ENCODE measurements at regions not wholly inside any gene's neighbourhood (a gene's known extent, or its start where the extent isn't known, plus 50 kb on each side); places are given as distances from the start of the nearest gene placed in this dataset.

DNA sequence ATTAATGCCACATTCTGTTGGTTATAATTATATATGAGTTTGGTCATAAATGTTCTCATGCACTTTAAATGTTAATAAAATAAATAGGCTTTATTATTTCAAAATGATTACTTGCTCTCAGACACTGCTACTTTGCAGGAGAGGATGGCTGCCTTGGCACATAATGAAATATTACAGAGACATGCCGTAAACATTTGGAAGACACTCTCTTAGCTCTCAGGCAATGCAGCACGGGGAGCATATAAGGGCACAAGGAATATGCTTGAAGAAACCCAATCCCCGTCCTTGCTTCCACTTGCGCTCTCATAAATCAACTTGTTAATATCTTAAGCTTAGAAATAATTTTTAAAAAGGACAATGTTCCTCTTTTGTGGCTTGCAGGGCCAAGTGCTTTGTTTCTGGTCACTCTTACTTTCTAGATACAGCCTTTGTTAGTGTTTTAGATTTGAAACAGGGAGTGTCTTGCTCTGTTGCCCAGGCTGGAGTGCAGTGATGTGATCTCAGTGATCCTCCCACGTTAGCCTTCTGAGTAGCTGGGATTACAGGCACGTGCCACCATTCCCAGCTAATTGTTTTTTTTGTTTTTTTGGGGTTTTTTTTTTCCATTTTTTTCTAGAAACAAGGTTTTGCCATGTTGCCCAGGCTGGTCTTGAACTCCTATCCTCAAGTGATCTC, 445.0 kb downstream of the SPRY1 start:
- Histone ChIP-seq H3K27me3 (ENCODE audit: control insufficient read depth in 1 of 2, insufficient read depth in 2 of 2, low read length in 2 of 2) (no peaks in the 10 kb centered on the region), H3K36me3 (ENCODE audit: insufficient read depth, low read length) (no peaks in the 10 kb centered on the region), H3K9me3 (ENCODE audit: low read length) (no peaks in the 10 kb centered on the region), H3K4me1 (ENCODE audit: insufficient read depth, low read length) (peaks cover 12% of the 10 kb centered on the region), H3K9ac (ENCODE audit: low read length) (no peak overlapping the region), H3K4me3 (ENCODE audit: low read depth in 1 of 2, low read length in 2 of 2) (no peak overlapping the region), H3K27ac (ENCODE audit: low read depth, low read length) (no peak overlapping the region)

DNA sequence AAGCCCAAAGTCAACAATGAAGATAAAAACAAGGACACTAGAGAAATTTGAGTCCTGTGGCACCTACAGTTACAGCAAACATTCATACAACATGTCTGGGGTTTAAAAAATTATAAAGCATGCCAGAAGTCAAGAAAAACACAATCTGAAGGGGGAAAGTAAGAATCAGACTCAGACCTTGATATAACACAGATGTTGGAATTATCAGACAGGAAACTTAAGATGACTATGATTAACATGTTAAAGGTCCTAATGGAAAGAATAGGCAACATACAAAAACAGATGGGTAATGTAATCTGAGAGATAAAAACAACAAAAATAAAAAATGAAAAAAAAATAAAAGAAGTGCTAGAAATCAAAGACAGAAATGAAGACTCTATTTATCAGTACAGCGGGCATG, 446.5 kb downstream of the SPRY1 start:
- peaks cover 12% of the 10 kb centered on the region for H3K4me1 ChIP-seq (ENCODE audit: insufficient read depth, low read length)
- H3K27ac ChIP-seq (ENCODE audit: low read depth, low read length), result no peak overlapping the region
- no peak overlapping the region for H3K4me3 ChIP-seq (ENCODE audit: low read depth in 1 of 2, low read length in 2 of 2)
- H3K36me3 ChIP-seq (ENCODE audit: insufficient read depth, low read length), result no peaks in the 10 kb centered on the region
- no peak overlapping the region for H3K9ac ChIP-seq (ENCODE audit: low read length)
- H3K9me3 ChIP-seq (ENCODE audit: low read length), result no peaks in the 10 kb centered on the region
- H3K27me3 ChIP-seq (ENCODE audit: control insufficient read depth in 1 of 2, insufficient read depth in 2 of 2, low read length in 2 of 2), result no peaks in the 10 kb centered on the region

DNA sequence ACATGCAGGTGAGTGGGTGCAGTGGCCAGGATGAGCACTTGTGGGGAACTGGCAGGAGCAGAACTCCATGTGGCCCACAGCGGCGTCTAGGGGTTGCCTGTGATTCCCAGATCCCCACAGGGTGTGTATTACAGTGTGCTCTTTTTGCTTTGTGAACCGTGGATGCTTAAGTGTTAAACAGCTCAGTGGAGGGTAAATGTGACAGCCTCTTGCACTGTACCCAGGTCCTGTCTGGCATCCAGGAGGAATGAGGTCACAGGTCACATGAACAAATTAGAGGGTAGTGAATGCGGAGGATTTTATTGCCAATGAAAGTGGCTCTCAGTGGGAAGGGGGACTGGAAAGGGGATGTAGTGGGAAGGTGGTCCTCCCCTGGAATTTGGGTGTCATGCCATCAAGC, 447.8 kb downstream of the SPRY1 start:
- Histone ChIP-seq H3K36me3 (ENCODE audit: insufficient read depth, low read length) (no peaks in the 10 kb centered on the region), H3K27ac (ENCODE audit: low read depth, low read length) (no peak overlapping the region), H3K4me1 (ENCODE audit: insufficient read depth, low read length) (peaks cover 12% of the 10 kb centered on the region), H3K4me3 (ENCODE audit: low read depth in 1 of 2, low read length in 2 of 2) (no peak overlapping the region), H3K9ac (ENCODE audit: low read length) (no peak overlapping the region), H3K27me3 (ENCODE audit: control insufficient read depth in 1 of 2, insufficient read depth in 2 of 2, low read length in 2 of 2) (no peaks in the 10 kb centered on the region), H3K9me3 (ENCODE audit: low read length) (no peaks in the 10 kb centered on the region)

DNA sequence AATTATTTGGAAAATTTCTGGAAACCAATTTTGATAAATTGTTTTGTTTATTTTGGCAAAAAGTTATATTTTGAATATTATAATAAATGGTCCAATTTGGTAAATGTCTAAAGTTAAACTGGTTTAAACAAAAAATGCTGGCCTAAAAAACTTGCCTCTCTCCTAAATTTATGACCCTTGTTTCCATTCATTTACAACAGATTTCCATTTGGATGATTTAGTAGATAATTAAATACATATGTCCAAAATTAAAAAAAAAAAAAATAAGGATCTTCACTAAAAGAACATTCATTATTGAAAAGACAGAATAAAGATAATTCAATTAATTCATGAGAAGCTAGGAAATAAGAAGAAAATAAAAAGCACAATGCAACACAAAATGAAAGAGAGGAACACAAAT, 449.5 kb downstream of the SPRY1 start:
- Histone ChIP-seq H3K36me3 (ENCODE audit: insufficient read depth, low read length) (no peaks in the 10 kb centered on the region), H3K4me1 (ENCODE audit: insufficient read depth, low read length) (peaks cover 6% of the 10 kb centered on the region), H3K4me3 (ENCODE audit: low read depth in 1 of 2, low read length in 2 of 2) (no peak overlapping the region), H3K9ac (ENCODE audit: low read length) (no peak overlapping the region), H3K27ac (ENCODE audit: low read depth, low read length) (no peak overlapping the region), H3K27me3 (ENCODE audit: control insufficient read depth in 1 of 2, insufficient read depth in 2 of 2, low read length in 2 of 2) (no peaks in the 10 kb centered on the region), H3K9me3 (ENCODE audit: low read length) (no peaks in the 10 kb centered on the region)

DNA sequence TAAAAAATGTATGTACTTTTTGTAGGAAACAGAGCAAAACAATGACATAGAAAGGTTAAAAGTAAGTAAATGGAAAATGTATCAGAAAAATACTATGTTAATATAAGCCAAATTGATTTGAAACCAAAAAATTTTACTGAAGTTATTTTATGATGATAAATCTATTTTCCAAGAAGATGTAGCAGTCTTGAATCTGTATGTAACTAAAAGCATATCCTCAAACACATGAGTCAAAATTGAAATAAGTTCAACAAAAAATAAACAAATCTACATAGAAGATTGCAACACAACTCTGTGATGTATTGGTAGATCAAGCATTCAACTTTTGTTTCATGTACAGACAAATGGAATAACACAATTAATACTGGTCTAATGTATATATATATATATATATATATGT, 450.0 kb downstream of the SPRY1 start:
- peaks cover 2% of the 10 kb centered on the region for H3K4me1 ChIP-seq (ENCODE audit: insufficient read depth, low read length)
- H3K27ac ChIP-seq (ENCODE audit: low read depth, low read length), result no peak overlapping the region
- no peaks in the 10 kb centered on the region for H3K36me3 ChIP-seq (ENCODE audit: insufficient read depth, low read length)
- no peaks in the 10 kb centered on the region for H3K27me3 ChIP-seq (ENCODE audit: control insufficient read depth in 1 of 2, insufficient read depth in 2 of 2, low read length in 2 of 2)
- H3K9me3 ChIP-seq (ENCODE audit: low read length), result no peaks in the 10 kb centered on the region
- H3K4me3 ChIP-seq (ENCODE audit: low read depth in 1 of 2, low read length in 2 of 2), result no peak overlapping the region
- H3K9ac ChIP-seq (ENCODE audit: low read length), result no peak overlapping the region

DNA sequence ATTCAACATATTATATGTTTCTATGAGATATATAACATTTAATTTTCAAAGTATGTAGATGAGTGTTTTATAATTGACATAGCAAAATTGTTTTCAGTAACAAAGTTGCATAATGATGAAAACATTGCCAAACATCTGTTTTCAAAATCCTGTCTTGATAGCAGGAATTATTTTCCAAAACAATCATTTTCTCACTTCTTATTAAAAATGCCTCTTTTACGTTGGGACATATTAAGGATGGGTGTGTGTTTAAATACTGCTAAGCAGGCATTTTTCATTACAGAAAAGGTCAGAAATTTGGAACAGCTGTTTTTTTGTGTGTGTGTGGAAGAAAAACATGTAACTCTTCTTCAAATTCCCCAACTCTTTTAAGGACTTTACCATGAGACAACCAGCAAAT, 452.0 kb downstream of the SPRY1 start:
- H3K27ac ChIP-seq (ENCODE audit: low read depth, low read length), result no peak overlapping the region

DNA sequence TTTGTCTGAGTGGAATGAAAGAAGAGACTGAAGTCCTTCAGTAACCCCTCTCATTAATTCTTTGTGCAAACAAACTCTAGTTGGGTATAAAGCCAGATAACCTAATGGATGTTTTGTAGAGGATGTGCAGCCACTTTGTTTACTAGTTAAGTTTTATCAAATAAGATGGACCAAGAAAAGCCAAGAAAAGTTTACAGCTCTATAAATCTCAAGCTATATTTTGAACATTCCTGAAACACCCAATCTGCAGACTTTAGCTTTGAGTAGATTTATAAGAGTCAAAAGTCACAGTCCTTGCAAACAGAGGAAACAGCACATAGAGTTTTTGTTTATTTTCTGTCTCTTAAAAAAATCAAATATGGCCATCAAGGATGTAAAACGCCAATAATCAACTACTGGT, 452.9 kb downstream of the SPRY1 start:
- H3K4me3 ChIP-seq (ENCODE audit: low read depth in 1 of 2, low read length in 2 of 2), result no peak overlapping the region
- H3K9ac ChIP-seq (ENCODE audit: low read length), result no peak overlapping the region
- no peak overlapping the region for H3K27ac ChIP-seq (ENCODE audit: low read depth, low read length)
- no peaks in the 10 kb centered on the region for H3K4me1 ChIP-seq (ENCODE audit: insufficient read depth, low read length)
- no peaks in the 10 kb centered on the region for H3K9me3 ChIP-seq (ENCODE audit: low read length)
- H3K27me3 ChIP-seq (ENCODE audit: control insufficient read depth in 1 of 2, insufficient read depth in 2 of 2, low read length in 2 of 2), result no peaks in the 10 kb centered on the region
- no peaks in the 10 kb centered on the region for H3K36me3 ChIP-seq (ENCODE audit: insufficient read depth, low read length)

More for the DNA sequence above, 452.0 kb downstream of the SPRY1 start:
- no peaks in the 10 kb centered on the region for H3K27me3 ChIP-seq (ENCODE audit: control insufficient read depth in 1 of 2, insufficient read depth in 2 of 2, low read length in 2 of 2)
- H3K4me1 ChIP-seq (ENCODE audit: insufficient read depth, low read length), result no peaks in the 10 kb centered on the region
- H3K9me3 ChIP-seq (ENCODE audit: low read length), result no peaks in the 10 kb centered on the region
- no peak overlapping the region for H3K9ac ChIP-seq (ENCODE audit: low read length)
- H3K4me3 ChIP-seq (ENCODE audit: low read depth in 1 of 2, low read length in 2 of 2), result no peak overlapping the region
- no peaks in the 10 kb centered on the region for H3K36me3 ChIP-seq (ENCODE audit: insufficient read depth, low read length)

DNA sequence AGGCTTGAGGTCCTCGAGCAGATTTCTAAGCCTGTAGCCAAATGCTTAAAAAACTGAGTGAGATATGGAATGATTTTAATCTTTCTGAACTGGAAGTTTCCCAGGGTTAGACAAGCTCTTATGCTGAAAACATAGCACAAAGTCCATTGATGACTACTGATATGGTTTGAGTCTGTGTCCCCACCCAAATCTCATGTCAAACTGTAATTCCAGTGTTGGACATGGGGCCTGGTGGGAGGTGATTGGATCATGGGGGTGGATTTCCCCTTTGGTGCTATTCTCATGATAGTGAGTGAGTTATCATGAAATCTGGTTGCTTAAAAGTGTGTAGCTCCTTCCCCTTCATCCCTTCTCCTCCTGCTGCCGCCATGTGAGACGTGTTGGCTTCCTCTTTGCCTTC, 454.9 kb downstream of the SPRY1 start:
- Histone ChIP-seq H3K27ac (ENCODE audit: low read depth, low read length) (no peak overlapping the region), H3K27me3 (ENCODE audit: control insufficient read depth in 1 of 2, insufficient read depth in 2 of 2, low read length in 2 of 2) (no peaks in the 10 kb centered on the region), H3K4me3 (ENCODE audit: low read depth in 1 of 2, low read length in 2 of 2) (no peak overlapping the region), H3K4me1 (ENCODE audit: insufficient read depth, low read length) (no peaks in the 10 kb centered on the region), H3K9ac (ENCODE audit: low read length) (no peak overlapping the region), H3K9me3 (ENCODE audit: low read length) (no peaks in the 10 kb centered on the region), H3K36me3 (ENCODE audit: insufficient read depth, low read length) (no peaks in the 10 kb centered on the region)

DNA sequence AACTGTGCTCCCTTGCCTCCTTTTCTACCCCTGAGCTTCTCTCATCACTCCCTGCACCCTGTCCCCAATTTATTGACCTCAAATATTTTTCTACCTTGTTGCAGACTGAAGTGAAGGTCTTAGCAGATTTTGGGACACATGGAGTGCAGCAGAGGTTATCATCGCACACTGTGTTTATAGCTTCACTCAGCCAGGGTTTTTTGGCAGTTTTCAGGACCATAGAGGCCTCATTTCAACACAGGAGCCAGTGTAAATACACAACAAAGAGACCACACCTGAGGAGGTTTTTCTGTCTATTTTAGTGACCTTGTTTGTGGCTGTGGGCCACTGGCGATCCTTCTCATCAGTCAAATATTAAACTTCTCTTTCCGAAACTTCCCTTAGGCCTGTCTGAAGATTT, 457.1 kb downstream of the SPRY1 start:
- H3K36me3 ChIP-seq (ENCODE audit: insufficient read depth, low read length), result no peaks in the 10 kb centered on the region
- no peaks in the 10 kb centered on the region for H3K27me3 ChIP-seq (ENCODE audit: control insufficient read depth in 1 of 2, insufficient read depth in 2 of 2, low read length in 2 of 2)
- no peaks in the 10 kb centered on the region for H3K9me3 ChIP-seq (ENCODE audit: low read length)
- H3K27ac ChIP-seq (ENCODE audit: low read depth, low read length), result no peak overlapping the region
- peaks cover 6% of the 10 kb centered on the region for H3K4me1 ChIP-seq (ENCODE audit: insufficient read depth, low read length)
- no peak overlapping the region for H3K9ac ChIP-seq (ENCODE audit: low read length)
- no peak overlapping the region for H3K4me3 ChIP-seq (ENCODE audit: low read depth in 1 of 2, low read length in 2 of 2)

DNA sequence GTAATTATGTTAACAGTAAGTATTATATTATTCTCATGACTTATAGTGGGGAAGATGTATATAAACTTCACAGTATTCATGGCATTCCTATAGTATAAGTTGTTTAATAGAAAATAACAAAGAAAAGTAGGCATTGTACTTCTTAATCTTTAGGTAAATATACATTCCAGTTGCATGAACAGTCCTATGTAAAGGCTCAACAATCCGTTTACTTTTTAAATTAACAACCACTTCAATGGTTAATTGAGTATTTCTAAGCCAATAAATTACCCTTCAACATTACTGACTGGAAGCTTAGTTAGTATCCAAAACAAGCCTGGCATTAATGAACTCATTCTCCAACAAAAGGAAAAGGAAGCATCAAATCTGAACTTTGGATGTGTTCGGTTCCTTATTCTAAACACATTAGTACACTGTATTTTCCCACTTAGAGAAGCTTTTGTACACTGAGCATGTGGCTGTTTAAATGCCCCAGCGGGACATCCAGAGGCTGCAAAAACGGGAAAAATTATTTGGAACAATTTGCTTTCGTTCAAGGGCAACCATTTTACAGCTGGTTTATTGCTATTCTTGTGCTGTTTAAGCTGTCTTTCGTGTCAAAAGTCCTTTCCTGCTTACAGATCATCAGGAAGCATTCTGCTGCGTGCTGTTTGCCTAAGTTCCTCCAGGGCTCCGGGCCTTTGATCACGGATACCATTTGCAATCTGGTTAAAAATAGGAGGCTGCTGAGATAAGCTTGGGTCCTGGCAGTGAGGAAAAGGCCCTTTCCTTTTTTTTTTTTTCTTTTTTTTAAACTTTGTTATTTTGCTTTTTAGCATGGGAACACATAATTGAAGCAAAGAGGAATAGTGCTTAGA, 460.3 kb downstream of the SPRY1 start:
- Histone ChIP-seq H3K9me3 (ENCODE audit: low read length) (no peaks in the 10 kb centered on the region), H3K27ac (ENCODE audit: low read depth, low read length) (peak overlapping the region; percentile 12), H3K36me3 (ENCODE audit: insufficient read depth, low read length) (no peaks in the 10 kb centered on the region), H3K4me3 (ENCODE audit: low read depth in 1 of 2, low read length in 2 of 2) (no peak overlapping the region), H3K4me1 (ENCODE audit: insufficient read depth, low read length) (peaks cover 6% of the 10 kb centered on the region), H3K9ac (ENCODE audit: low read length) (no peak overlapping the region), H3K27me3 (ENCODE audit: control insufficient read depth in 1 of 2, insufficient read depth in 2 of 2, low read length in 2 of 2) (no peaks in the 10 kb centered on the region)

DNA sequence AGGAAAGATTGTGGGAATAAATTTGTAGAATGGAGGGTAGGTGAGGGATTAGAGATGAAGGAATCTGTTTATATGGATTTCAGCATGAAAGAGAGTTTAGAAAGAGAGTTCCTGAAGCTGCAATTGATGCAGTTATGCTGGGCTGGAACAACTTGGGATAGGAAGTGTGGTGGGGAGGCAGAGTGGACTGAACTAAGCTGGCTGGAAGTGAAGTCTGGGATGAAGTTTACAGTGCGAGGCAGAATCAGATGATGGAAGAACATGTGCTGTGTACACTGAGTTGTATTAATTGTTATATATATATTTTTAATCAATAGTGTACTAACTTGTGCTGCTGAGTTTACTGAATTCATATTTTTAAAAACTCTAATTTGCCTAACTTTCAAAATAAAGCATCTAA, 461.9 kb downstream of the SPRY1 start:
- no peak overlapping the region for H3K27ac ChIP-seq (ENCODE audit: low read depth, low read length)
- no peak overlapping the region for H3K4me3 ChIP-seq (ENCODE audit: low read depth in 1 of 2, low read length in 2 of 2)
- H3K27me3 ChIP-seq (ENCODE audit: control insufficient read depth in 1 of 2, insufficient read depth in 2 of 2, low read length in 2 of 2), result no peaks in the 10 kb centered on the region
- no peak overlapping the region for H3K9ac ChIP-seq (ENCODE audit: low read length)
- no peaks in the 10 kb centered on the region for H3K36me3 ChIP-seq (ENCODE audit: insufficient read depth, low read length)
- H3K9me3 ChIP-seq (ENCODE audit: low read length), result no peaks in the 10 kb centered on the region
- H3K4me1 ChIP-seq (ENCODE audit: insufficient read depth, low read length), result peaks cover 6% of the 10 kb centered on the region

DNA sequence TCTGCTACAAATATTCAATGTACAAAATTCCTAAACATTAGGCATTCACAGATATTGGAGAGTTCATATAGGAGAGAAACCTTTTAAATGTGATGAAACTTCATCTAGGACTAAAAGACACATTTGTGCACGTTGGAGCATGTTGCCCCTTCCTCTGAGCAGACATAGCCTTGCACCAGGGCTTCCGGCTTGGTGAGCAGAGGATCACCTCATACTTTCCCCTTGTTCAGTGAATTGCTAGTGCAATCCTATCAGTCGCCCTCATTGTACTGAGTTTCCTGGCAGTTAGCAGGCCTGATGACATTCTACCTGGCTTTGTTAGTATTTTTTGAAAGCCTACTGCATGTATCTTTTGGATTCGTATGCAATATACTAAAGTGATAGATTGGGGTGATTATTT, 466.2 kb downstream of the SPRY1 start:
- Histone ChIP-seq H3K9me3 (ENCODE audit: low read length) (no peaks in the 10 kb centered on the region), H3K4me3 (ENCODE audit: low read depth in 1 of 2, low read length in 2 of 2) (no peak overlapping the region), H3K4me1 (ENCODE audit: insufficient read depth, low read length) (peaks cover 5% of the 10 kb centered on the region), H3K9ac (ENCODE audit: low read length) (no peak overlapping the region), H3K27ac (ENCODE audit: low read depth, low read length) (no peak overlapping the region), H3K27me3 (ENCODE audit: control insufficient read depth in 1 of 2, insufficient read depth in 2 of 2, low read length in 2 of 2) (no peaks in the 10 kb centered on the region), H3K36me3 (ENCODE audit: insufficient read depth, low read length) (no peaks in the 10 kb centered on the region)

All from muscle layer of colon (tissue), 2 donors.